Gastroesophageal sphincter (tissue), 3 donors: ENCODE measurements at regions not wholly inside any gene's neighbourhood (a gene's known extent, or its start where the extent isn't known, plus 50 kb on each side); places are given as distances from the start of the nearest gene placed in this dataset.

Source experiments
- EP300 ChIP-seq: sonication (generic); formaldehyde crosslinking; IDR thresholded peaks from one replicate; pipeline ENCODE4 v1.6.1; 2017; ENCODE audit warnings: antibody characterized with exemption, mild to moderate bottlenecking
- POLR2A ChIP-seq, 2 donors: fragments of 450-650 bp; IDR thresholded peaks; one replicate each; pipeline ENCODE4 v1.6.1; 2017; ENCODE audit warnings: antibody characterized with exemption in 2 of 2, mild to moderate bottlenecking in 2 of 2, moderate library complexity in 1 of 2
- POLR2AphosphoS5 ChIP-seq: sonication (generic); formaldehyde crosslinking; IDR thresholded peaks from one replicate; pipeline ENCODE4 v1.6.1; 2017; ENCODE audit warnings: antibody characterized with exemption
- TF ChIP-seq, protein P1 (sequence below), 4 experiments: fragments of 200-600 bp in 2 of 4; fragments of 450-650 bp in 2 of 4; sonication (generic) in 1 of 4; IDR thresholded peaks; one replicate each; pipeline ENCODE4 v1.5.1; 2017 to 2019; ENCODE audit warnings: antibody characterized with exemption in 4 of 4, mild to moderate bottlenecking in 2 of 4, moderate library complexity in 2 of 4

DNA sequence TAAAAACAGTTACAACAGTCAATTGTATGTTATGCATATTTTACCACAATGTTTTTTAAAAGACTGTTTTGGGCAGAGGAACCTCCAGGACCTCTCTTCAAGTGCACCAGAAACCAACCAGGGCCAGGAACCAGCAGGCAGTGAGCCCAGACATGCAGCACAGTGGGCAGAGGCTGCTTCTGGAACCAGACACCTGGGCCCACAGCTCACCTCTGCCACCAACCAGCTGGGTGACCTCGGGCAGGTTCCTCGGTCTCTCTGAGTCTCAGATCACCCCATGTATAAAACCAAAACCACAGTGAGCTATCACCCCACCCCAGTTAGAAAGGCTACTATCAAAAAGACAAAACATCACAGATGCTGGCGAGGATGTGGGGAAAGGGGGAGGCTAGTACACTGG lies 161.0 kb downstream of the C16orf95 start:
- TF ChIP-seq, protein P1, sequence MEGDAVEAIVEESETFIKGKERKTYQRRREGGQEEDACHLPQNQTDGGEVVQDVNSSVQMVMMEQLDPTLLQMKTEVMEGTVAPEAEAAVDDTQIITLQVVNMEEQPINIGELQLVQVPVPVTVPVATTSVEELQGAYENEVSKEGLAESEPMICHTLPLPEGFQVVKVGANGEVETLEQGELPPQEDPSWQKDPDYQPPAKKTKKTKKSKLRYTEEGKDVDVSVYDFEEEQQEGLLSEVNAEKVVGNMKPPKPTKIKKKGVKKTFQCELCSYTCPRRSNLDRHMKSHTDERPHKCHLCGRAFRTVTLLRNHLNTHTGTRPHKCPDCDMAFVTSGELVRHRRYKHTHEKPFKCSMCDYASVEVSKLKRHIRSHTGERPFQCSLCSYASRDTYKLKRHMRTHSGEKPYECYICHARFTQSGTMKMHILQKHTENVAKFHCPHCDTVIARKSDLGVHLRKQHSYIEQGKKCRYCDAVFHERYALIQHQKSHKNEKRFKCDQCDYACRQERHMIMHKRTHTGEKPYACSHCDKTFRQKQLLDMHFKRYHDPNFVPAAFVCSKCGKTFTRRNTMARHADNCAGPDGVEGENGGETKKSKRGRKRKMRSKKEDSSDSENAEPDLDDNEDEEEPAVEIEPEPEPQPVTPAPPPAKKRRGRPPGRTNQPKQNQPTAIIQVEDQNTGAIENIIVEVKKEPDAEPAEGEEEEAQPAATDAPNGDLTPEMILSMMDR (IDR thresholded peaks at IDR 0.05), result no peak
- no peak for TF ChIP-seq EP300
- TF ChIP-seq POLR2A (IDR thresholded peaks at IDR 0.05), result no peak
- no peak for TF ChIP-seq POLR2AphosphoS5
